Activated CD8-positive, alpha-beta memory T cell treated with anti-CD3 and anti-CD28 coated beads for 1 hour (primary cell): ENCODE measurements at regions not wholly inside any gene's neighbourhood (a gene's known extent, or its start where the extent isn't known, plus 50 kb on each side); places are given as distances from the start of the nearest gene placed in this dataset.
"Not testable (repeated sequence)": the region's sequence is repeated elsewhere in the genome, so short reads cannot be mapped to it uniquely, and the experiment has no call there.

Source experiments
- DNase-seq, 2 donors: peaks; one replicate each; pipeline ENCODE4 v3.0.0-alpha.2; 2020; ENCODE audit warnings: low read depth in 1 of 2; ENCODE audit errors: extremely low read depth in 1 of 2

GRCh38 chr2:144984038-144984437, 464.1 kb upstream of the ZEB2 start:
- DNase-seq: no peak

DNA sequence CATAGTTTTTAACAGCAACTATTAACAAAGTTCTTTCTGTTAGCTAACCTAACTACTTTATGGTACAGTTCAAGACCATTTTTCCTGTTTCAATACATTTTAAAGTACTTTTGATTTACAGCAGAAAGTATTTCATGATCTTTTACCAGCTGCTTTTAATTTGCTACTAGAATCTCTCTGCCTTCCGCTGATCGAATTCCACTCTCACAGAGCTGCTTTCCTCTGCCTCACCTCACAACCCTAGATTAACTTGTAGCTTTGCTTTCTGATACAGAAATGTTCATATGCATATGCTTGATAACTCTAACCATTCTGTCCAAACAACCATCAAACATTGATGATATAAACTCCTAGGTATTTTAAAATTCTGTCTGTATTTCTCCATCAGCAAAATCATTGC, 463.2 kb upstream of the ZEB2 start:
- no peak for DNase-seq

GRCh38 chr2:144982481-144982880, 462.6 kb upstream of the ZEB2 start:
- DNase-seq: no peak

GRCh38 chr2:144975881-144976280, 456.0 kb upstream of the ZEB2 start:
- no peak for DNase-seq

GRCh38 chr2:144972676-144973075, 452.8 kb upstream of the ZEB2 start:
- DNase-seq: no peak

DNA sequence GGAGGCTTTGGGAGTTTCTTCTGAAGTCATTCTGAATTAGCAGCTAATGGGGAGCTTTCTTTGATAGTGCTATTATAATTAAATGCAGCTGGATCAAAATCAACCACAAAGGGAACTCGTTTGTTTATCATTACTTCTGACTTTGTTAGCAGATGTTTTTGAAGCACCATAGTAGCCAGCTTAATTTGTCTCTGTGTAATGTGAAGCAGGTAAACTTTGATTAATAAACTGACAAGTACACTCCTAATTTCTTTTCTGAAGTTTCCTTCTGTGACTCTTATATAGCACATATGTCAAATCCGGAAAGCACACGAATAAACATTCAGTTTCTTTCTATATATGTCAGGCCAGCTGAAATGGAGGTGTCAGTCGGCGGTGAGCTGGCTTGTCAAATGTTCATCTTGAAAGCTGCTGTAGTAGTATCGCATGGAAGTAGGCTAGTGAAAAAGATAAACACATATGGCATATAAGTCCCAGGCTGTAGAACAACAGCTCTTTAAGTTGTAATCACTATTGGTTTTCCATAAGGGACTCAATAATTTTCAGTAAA, 451.9 kb upstream of the ZEB2 start:
- no peak for DNase-seq

DNA sequence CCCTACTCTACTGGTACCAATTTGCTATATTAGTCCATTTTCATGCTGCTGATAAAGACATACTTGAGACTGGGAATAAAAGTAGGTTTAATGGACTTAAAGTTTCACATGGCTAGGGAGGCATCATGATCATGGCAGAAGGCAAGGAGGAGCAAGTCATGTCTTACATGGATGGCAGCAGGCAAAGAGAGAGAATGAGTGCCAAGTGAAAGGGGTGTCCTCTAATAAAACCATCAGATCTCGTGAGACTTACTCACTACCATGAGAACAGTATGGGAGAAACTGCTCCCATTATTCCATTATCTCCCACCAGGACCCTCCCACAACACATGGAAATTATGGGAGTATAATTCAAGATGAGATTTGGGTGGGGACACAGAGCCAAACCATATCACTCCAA, 450.5 kb upstream of the ZEB2 start:
- DNase-seq: not testable (repeated sequence)

- DNase-seq: not testable (repeated sequence)
These were observed 449.6 kb upstream of the ZEB2 start for GRCh38 chr2:144969564-144969963.

- DNase-seq: no peak
These were observed 448.0 kb upstream of the ZEB2 start for GRCh38 chr2:144967961-144968360.

DNA sequence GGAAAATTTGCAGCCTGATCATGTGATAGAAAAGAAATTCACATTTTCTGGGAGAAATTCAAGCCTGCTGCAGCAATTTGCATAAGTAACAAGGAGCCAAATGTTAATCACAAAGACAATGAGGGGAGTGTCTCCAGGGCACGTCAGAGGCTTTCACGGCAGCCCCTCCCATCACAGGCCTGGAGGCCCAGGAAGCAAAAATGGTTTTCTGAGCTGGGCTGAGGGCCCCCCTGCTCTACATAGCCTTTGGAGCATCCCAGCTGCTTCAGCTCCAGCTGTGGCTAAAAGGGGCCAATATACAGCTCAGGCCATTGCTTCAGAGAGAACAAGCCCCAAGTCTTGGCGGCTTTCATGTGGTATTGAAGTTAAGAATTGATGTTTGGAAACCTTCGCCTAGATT, 445.3 kb upstream of the ZEB2 start:
- DNase-seq: no peak

DNA sequence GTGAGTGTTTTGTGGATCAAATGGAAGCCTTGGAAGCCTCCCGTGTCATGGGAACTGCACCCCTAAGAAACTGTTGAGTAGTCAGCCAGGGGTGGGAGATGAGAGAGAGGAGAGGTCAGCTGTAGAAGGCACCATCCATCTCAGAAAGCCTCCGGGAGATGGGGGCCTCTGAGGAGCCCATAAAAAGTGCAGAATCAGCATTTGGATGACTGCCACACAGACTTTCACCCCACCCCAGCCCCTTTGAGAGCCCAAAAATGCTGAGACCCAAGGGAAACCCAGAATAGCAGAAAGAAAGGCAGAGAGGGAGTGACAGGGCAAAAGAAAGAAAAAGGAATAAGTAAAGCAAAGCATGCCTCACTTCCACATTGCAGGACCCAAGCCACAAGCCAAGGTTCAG, 443.1 kb upstream of the ZEB2 start:
- no peak for DNase-seq

- no peak for DNase-seq
These were observed 439.5 kb upstream of the ZEB2 start for GRCh38 chr2:144959416-144959815.

GRCh38 chr2:144950899-144951560, 431.1 kb upstream of the ZEB2 start:
- DNase-seq: no peak

DNA sequence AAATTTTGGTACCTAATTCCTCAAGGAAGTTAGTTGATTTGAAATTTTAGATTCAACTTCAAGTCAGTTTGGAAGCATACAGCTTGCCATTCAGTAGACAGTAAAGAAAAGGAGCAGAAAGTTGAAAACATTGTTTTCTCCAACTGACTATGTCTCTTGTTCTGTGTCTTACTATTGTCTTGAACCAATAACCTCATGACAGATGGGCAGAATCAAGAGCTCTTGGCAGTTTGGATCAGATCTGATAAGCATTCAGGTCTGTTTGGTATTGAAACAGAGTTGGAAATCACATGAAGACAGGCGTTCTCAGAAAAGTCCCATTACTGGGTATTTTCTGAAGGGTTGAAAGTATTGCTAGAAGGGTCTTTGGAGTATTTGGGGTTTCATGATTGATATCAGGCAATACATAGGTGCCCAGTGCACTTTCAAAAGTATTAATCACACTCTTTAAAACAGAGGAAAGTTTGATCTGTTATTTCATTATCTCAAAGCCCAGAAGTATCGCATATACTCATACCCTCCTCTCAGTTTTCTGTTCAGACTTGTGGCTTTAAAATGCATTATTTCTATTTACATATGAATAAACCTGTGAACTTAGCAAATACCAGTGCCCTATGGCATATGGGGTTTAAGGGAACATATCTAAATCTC, 428.4 kb upstream of the ZEB2 start:
- DNase-seq: no peak

DNA sequence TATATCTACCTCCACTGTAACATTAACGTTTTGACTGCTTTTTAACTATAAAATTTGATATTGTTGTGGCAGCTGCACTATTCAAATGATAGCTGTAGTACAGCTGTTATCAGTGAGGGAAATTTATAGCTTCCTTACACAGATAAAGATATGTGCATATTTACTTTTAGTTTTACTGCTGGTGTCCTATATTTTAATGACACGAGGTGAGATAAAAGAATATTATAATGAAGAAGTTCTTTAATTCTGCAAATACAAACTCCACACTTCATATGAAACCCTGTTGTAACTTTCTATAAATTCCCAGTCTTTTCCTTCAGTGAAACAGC, 427.8 kb upstream of the ZEB2 start:
- DNase-seq: no peak

DNA sequence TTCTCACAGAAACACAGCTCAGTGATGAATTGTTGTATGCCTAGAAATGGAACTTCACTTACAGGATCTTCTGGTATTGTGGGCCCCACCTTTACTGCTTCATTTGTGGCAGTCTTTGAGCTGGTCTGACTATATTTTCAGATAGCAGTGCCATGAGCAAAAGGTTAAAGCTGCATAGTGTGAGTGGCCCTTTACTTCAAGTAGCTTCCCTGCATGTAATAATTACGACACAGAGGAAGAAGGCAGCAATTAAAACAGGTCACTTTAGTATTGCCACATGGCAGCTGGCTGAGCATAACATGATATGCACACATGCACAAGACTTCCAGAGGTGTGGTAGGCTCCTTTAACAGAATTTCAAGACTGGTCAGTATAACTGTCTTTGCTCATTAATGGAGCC, 426.3 kb upstream of the ZEB2 start:
- no peak for DNase-seq

- DNase-seq: no peak
These were observed 424.8 kb upstream of the ZEB2 start for GRCh38 chr2:144944546-144945220.

DNA sequence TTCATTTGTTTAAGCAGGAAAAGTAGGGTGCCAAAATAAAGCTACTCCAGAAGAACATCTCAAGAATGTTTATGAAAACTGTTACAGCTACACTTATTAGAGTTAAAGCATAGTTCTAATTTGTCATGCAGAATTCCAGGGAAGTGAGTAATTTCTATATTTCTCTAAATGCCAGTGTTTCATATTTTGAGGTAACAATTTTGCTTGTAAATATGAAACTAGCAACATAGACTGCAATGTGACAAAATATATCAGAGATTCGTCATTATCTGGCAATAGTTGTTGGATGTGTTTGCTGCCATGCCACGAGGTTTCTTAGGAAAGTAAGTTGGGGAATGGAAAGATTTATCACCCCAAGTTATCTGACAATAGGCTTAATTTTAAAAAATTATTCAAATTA, 424.1 kb upstream of the ZEB2 start:
- DNase-seq: no peak

- DNase-seq: no peak
These were observed 423.5 kb upstream of the ZEB2 start for GRCh38 chr2:144943293-144943941.

- no peak for DNase-seq
These were observed 422.8 kb upstream of the ZEB2 start for GRCh38 chr2:144942516-144943256.
